Iris pigment epithelial cell (primary cell): ENCODE measurements at regions not wholly inside any gene's neighbourhood (a gene's known extent, or its start where the extent isn't known, plus 50 kb on each side); places are given as distances from the start of the nearest gene placed in this dataset.
"Not testable (repeated sequence)": the region's sequence is repeated elsewhere in the genome, so short reads cannot be mapped to it uniquely, and the experiment has no call there.

Source experiments
- DNase-seq: peaks from one replicate; pipeline ENCODE4 v3.0.0-alpha.2; 2011; ENCODE audit warnings: low read depth

DNA sequence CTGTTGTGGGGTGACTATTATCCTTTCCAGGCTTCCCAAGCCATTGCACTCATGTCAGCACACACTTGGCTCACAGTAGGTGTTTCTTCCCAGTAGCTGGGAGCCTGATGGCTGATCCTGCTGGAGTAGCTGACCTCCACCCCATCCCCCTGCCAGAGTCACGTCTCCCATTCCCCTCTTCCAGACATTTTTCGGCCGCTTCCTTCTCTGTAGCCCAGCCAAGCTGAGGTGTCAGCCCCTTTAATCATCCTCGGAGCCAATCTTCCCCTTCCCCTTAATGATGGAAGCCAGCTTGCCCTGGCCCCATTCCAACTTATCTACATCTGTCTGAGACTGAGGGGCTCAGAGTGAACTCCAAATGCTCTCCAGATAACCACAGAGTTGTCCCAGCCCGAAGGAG lies 550.7 kb downstream of the MN1 start:
- no peak for DNase-seq

DNA sequence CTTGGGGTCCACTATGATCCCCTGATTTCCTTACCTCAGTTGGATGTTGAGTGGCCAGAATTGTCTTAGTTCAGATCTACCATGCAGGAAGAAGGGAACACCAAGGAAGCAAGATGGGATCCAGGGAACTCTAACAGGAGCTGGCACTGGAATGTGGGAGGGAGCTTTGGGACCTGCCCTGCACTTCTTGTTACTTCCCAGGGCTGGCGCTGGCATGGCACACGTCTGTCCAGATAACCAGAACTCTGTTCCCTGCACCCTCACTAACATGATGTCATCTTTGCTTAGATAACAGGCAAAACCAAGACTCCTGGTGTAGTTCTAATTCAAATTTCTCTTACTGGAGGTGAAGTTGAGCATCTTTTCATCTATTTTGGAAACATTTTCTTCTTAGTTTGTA lies 550.0 kb downstream of the MN1 start:
- DNase-seq: peak; percentile 27

DNA sequence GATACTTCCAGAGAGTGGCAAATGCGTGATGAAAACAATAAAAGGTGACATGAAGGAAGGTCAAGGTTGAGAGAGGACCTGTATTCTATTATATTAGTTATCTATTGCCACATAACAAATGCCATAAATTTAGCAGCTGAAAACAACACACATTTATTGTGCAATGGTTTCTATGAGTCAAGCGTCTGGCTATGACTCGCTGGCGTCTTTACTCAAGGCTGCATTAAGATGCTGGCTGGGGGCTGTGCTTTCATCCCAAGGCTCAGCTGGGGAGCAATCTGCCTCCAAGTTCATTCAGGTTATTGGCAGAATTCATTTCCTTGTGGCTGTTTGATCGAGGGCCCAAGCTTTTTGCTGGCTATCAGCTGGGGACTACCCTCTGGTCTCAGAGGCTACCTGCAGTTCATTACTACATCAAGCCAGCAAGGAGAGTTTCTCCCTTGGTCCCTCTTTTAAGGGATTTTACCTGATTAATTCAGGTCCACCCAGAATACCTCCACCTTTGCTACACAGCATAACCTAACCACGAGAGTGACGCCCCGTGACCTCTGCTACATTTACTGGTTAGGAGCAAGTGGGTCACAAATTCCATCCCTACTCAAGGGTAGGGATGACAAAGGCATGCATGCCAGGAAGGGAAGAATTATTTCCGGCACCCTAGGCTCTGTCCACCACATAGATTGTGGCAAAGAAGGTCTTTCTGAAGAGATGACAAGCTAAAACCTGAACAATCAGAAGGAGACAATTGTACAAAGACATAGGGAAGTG lies 549.1 kb downstream of the MN1 start:
- DNase-seq: peak; percentile 98

DNA sequence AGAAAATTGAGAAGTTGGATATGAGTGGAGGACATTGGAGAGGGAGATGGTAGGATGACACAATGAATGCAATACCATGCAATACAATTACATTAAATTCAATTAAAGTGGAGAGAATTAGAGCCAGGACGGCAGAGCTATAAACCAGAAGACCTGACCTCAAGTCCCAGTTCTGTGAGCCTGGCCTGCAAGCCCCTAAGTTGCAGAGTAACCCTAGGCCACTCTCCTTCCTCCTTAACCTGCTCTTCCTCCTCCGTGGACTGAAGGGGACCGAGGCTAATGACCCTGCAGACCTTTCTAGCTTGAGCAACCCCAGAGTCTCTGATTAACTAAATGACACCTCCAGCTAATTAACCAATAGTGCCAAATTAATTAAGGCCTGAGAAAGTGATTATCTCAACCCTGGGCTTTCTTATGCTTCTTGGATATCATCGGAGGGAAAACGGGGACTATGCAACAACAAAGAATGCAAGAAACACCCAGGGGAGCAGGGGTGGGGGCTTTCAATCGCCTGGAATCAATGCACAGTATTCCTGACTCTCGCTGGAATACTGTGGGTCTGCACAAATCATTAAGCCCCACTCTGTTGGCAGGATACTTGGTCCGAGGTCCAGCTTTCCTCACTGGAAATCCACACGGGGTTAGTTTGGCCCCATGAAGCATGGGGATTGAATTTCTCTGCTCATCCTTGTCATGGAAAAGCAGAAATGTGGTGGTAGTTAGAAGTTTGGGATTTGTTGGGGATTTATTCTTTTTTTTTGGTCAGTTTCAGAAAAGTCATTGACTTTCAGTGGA lies 548.3 kb downstream of the MN1 start:
- no peak for DNase-seq

DNA sequence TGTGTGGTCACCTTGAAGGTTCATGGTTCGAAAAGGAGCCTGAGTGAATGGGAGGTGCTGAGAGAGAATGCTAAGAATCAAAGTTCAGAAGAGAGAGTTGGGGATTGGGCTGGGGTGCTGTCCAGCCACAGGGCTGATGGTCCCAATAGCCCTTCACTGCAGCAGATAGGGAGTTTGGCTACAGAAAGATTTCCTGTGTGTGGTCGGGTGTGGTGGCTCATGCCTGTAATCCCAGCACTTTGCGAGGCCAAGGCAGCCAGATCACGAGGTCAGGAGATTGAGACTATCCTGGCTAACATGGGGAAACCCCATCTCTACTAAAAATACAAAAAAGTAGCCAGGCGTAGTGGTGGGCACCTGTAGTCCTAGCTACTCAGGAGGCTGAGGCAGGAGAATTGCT lies 547.5 kb downstream of the MN1 start:
- DNase-seq: not testable (repeated sequence)

DNA sequence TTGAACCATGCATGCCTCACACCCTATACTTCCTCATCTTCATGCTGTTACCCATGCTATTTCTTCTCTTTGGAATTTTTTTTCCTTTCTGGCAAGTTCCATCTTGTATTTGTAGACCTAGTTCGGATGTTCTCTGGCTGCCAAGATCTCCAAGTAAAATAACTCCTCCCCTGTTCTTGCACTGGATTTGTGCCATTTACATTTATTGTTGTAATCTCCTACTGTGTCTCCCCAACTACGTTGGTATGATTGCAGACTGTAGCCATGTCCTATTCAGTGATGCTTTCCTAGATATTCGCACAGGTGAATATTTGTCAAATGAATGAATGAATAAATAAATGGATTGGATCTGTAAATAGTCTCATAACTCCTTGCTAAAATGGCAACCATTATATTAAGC lies 546.0 kb downstream of the MN1 start:
- no peak for DNase-seq

DNA sequence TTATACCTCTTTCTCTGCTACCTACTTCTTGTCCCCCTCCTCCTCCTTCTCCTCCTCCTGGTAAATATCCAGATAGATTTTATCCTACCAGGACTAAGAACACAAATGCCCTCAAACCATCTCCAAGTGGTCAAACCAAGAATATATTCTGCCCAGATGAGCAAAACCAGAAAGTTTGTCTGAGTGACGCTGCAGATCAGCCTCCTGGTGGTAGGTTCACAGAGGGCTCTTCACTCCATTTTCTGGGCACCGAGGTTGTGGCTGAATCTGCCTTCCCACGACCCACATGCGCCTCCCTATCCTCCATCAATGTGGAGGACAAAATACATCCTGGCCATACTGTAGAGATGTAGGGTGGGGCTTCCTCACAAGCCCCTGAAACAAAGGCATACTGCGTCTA lies 543.6 kb downstream of the MN1 start:
- DNase-seq: no peak

DNA sequence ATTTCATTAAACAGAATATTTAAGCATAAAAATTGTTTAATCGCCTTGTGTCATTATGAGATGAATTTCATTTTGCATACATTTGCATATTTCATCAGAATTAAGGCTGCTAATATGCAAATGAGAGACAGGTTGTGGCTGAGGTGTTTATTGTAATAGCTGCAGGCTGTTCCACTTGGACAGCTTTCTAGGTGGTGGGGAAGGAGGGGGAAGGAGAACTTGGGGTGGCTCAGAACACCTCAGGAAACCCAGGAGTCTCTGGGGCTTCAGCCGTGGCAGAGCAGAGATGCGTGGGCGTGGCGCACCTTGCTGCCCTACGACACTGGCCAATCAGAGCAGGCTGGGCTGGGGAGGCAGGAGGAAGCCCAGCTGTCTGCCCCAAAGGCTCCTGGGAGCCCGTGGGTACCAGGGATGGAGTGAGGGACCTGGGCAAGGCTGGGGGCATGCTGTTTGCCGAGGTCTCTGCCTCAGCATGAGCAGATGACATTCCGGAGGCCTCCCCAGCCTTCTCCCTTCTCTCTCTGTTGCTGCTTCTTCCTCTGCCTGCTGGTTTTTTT lies 542.9 kb downstream of the MN1 start:
- DNase-seq: no peak

DNA sequence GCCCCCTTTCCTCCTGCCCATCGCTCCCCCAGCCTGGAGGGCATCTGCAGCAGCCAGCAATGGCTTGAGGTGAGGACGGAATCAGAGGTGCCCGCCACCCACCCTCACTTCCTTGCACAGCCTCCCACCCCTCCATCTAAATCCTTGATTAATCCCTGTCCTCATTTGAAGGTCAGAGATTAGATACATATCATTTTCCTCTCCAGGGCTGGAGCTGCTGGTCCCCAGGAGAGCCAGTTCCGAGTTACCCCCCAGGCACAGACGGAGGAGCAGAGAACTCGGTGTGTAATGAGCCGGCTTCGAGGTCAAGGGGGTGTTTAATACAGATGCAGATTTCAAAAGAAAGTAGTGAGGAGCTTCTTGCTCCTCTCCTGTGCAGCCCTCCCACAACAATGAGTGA lies 542.1 kb downstream of the MN1 start:
- DNase-seq: no peak

DNA sequence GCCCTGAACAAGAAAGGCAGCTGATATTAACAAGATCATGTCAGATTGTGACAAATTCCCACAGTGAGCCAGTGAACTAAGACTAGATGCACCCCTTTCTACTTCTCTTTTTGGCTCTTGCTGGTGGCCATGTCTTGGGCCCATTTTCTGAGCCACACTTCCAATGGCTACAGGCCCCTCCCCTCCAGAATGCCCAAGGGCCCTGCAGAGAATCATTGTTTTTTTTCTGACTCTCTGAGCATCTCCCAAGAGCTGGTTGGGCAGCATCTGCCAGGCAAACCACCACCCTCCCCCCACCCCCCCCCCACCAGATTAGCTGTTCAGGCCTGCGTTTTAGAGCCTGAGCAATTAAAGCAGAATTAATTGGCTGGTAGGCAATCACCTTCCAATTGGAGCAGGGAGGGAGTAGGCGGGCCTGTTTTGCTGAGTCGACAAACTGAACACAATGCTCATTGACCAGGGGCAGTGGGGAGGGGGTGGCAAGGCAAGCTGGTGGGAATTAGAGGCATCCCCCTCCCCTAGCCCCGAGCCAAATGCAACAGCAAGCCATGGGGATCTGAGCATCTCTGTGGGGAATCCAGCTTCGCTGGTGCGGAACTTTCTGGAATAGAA lies 541.4 kb downstream of the MN1 start:
- no peak for DNase-seq

DNA sequence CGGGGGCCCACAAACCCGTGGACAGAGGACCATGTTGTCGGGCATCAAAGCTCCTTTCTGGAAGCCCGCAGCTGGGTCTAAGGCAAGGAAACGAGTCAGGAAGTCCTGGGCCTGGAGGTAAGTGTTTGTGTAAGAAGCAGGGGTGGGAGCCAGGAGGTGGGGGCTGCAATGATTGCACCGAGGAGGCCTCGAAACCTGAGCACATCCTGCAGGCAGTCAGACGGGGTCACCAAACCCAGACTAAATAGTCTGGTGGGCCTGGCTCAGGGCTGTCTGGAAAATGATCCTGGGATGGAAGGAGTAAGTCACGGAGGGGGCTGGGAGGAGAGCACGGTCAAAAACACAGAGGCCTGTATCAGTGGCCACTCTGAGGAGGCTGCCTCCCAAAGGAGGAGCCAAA lies 539.2 kb downstream of the MN1 start:
- peak; percentile 24 for DNase-seq

DNA sequence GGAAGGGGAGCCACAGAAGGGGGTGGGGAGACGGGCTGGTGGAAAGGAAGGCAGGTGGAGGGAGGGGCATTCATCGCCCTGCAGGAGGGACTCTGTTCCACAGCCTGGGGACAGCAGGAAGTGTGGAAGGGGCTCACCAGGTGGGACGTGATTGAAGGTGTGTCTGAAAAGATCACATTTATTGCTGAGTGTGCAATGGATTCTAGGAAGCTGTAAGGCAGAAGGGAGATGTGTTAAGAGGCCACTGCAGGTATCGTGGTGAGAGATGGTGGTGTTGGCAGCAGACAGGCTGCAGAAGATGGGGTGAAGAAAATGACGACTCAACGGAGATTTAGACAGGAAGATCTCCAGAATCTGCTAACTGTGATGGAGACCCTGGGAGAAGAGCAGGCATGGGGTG lies 537.4 kb downstream of the MN1 start:
- no peak for DNase-seq

DNA sequence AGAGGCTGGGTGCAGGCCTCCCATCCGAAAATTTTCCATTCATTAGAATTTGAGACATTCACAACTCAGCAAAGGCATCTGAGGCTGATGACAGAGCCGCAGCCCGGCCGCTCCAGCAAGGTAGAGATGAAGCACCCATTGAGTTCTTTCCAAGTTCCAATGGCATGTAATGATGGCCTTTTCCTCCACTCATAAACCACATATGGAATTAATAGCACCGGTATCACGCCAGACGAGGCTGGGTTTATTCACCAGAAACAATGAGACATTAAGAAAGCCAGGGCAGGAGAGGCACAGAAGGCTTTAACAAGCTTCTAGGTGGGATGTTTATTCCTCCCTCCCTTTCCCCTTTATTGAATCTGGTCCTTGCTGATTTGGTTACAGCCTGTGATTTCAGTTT lies 534.4 kb downstream of the MN1 start:
- DNase-seq: no peak

DNA sequence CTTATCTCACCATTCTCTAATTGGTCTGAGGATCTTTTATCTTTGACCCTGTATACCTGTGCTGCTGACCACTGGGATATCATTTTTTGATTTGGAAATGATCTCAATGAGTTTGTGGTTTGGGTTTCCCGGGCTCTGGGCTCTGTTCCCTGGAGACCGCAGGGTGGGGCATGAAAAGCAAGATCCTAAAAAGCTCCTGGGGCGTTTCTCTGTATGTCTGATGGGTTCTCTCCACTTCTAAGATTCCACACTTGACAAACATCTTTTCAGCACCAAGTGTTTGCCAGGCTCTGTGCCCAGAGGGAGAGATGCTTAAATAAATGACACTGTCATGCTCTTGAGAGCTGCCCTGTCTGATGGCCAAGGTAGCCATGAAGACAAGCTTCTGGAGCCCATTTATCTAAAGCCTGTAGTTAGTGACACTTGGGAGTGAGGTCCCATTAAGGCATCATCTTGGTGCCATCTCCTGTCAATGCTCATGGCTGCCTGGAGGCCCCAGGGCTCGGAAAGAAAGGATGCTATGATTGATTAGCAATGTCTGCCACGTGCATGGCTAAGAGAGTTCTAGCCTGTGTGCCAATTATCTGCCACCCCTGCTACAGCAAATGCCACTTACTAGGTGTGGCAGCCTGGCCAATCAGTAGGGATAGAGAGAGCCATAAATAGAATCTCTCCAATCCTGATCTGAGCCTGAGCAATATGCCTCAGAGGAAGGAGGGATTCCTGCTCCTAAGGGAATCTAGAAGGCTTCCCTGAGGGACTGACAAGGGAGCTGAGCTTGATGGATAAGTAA lies 531.6 kb downstream of the MN1 start:
- DNase-seq: no peak

DNA sequence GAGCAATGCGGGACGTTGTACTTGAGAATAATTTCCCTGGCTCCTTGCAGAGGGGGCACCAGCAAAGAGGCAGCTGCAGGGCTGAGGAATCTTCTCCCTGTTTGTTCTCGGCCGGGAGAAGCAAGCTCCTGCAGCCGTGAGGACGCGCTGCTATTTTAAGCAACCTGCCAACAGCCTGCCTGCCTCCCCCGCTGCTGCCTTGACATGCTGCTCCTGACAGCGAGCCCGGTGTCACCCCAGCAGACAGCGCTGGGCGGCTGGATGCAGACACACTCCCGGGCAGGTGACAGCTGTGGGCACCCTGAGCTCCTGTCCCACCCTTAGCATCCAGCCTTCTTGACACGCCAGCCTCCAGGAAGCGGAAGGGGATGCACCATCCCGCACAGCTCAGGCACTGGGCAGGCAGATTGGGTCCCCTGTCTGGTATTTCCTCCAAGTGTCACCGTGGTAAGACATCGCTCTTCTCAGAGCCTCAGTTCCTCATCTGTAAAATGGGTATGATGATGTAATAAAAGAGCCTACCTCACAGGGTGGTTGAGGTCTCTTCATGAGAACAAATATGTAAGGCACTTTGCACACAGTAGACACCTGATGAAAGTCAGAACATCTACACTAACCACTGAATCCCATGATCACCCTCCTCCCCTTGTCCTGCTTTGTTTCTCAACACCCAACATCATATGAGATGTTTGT lies 530.6 kb downstream of the MN1 start:
- DNase-seq: no peak

DNA sequence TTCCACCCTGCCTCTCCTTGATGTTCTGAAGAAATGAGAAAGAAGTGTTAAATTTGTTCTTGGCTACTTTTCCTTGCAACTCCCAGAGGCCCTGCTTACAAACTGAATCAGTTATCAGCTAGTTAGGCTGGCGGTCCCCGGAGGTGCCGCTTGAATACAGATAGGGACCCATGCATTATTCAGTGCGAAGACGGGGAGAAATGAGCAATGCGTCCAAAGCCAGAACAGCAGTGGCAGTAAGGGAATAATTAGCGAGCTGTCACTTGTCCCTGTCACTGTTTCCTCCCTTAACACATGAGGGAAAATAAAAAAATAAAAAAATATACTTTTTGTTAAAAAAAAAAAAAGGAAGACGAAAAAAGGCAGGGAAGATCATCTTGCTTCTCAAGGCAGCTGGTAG lies 528.1 kb downstream of the MN1 start:
- no peak for DNase-seq

DNA sequence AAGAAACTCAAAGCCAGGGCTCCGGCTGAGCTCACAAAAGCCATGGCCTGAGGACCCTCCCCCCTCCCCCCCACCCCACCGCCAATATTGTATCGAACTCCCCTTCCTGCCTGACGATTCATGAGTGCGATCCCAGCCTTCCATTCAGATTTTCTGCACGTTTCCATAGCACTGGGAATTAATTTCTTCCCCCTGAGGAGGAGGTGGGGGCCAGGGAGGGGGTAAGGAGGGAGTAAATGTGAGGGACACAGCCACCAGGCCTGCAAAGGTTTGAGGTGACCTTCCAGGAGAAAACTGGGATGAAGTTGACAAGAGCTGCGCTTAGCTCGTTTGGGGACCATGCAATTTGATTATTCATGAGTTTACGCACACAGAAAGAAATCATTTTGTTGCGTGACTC lies 527.7 kb downstream of the MN1 start:
- DNase-seq: no peak

DNA sequence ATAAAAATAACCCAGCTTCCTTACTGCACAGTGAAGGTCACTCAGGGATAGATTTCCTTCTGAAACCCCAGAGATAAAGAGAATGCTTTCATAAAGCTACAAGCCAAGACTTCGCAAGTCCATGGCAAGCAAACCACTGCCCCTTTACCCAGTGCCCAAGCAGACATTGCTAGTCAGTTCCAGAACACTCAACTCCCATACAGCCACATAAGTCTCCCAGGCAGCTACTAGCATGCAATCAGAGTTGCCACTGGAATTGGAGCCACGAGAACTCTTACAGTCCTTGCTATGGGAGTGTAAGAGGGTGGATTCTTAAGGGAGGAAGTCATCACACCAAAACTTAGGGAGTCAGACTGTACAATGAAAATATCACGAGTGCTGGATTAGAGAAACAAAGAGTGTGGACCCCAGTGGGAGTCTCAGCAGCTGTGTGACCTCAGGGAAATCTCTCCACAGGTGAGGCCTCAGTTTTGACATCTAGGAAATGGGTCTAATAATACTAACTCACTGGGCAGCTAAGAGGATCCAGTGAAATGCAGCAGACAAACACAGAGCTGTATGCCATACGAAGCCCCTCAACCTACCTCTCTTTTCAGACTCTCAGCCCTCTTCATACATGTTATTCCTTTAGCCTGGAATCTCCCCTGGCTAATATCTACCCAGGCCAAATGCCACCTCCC lies 526.6 kb downstream of the MN1 start:
- peak; percentile 24 for DNase-seq

DNA sequence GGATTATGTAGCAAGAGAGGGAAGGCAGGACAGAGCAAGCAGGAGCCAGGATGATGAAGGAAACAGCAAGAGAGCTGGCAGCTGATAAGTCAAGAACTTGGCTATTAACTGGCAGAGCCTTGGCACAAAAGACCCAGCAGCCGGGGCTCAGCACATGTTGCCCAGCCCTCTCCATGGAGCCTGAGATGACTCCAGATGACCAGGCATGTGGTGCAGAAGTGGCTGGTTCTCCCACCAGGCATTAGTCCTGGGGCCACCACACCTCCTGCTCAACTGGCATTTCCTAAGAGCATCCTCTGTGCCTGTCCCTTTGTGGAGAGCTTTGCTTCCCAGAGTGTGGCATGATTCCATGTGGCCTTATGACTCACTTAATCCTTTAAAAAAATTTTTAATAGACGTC lies 522.6 kb downstream of the MN1 start:
- no peak for DNase-seq

DNA sequence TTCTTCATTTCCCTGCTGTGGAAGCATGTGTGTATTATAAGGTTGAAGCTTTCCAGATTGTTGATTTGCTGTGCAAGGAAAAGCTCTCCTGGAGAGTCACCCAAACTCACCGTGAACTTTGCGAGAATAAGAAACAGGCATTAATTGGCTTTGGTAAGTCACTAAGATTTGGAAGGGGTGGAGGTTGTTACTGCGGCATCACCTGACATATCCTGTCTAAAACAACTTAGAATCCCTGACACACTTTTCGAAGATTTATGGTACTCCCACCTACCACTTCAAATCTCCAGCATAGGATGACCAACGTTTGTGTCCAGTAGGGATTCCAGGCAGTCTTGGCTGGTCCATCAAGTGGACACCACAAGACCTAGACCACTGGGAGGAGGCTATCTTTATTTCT lies 518.3 kb downstream of the MN1 start:
- no peak for DNase-seq

DNA sequence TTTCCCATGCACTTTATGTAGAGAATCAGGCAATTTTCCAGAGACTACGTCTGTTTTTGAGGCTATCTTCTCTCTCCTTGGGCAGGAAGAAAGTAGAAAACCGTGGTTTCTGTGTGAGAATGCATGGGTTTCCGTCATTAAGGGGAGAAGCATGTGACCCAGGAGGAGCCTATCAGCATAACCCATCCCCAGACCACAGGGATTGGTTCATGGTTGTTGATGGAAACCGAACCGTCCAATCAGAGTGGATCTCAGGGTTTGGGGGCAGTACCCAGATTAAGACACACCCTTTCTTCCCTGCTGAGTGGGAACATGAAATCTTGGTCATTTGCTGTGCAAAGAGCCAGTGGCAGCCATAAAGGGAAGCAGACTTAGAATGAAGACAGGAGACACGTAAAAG lies 517.8 kb downstream of the MN1 start:
- DNase-seq: peak; percentile 10
